ENCODE measurements at regions not wholly inside any gene's neighbourhood (a gene's known extent, or its start where the extent isn't known, plus 50 kb on each side); places are given as distances from the start of the nearest gene placed in this dataset.
"Not testable (repeated sequence)": the region's sequence is repeated elsewhere in the genome, so short reads cannot be mapped to it uniquely, and the experiment has no call there.

GRCh38 chr19:28351761-28352160, 861.2 kb downstream of the UQCRFS1 start:
- H3K27me3 ChIP-seq (ENCODE audit: low read depth), result no peaks in the 10 kb centered on the region
- peaks cover 25% of the 10 kb centered on the region for H3K9me3 ChIP-seq (replicated peaks)
- intact Hi-C loops (cut with micrococcal nuclease), result no loop called here
- H3K36me3 ChIP-seq, result no peaks in the 10 kb centered on the region
- TF ChIP-seq, protein P1, sequence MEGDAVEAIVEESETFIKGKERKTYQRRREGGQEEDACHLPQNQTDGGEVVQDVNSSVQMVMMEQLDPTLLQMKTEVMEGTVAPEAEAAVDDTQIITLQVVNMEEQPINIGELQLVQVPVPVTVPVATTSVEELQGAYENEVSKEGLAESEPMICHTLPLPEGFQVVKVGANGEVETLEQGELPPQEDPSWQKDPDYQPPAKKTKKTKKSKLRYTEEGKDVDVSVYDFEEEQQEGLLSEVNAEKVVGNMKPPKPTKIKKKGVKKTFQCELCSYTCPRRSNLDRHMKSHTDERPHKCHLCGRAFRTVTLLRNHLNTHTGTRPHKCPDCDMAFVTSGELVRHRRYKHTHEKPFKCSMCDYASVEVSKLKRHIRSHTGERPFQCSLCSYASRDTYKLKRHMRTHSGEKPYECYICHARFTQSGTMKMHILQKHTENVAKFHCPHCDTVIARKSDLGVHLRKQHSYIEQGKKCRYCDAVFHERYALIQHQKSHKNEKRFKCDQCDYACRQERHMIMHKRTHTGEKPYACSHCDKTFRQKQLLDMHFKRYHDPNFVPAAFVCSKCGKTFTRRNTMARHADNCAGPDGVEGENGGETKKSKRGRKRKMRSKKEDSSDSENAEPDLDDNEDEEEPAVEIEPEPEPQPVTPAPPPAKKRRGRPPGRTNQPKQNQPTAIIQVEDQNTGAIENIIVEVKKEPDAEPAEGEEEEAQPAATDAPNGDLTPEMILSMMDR (IDR thresholded peaks at IDR 0.05; ENCODE audit: borderline replicate concordance), result no peak
- no peak overlapping the region for H3K4me3 ChIP-seq
- no peak overlapping the region for H3K27ac ChIP-seq (replicated peaks)
- H3K4me1 ChIP-seq, result no peaks in the 10 kb centered on the region
- DNase-seq, result no peak

DNA sequence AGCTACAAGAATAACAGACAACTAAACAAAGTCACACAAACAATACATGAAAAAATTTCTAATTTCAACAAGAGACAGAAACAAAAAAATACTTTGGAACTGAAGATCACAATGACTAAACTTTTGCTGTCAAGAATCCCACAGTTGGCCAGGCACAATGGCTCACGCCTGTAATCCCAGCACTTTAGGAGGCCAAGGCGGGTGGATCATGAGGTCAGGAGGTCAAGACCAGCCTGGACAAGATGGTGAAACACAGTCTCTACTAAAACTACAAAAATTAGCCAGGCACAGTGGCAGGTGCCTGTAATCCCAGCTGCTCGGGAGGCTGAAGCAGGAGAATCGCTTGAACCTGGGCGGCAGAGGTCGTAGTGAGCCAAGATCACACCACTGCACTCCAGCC, 861.6 kb downstream of the UQCRFS1 start:
- DNase-seq; intact Hi-C loops (cut with micrococcal nuclease): not testable (repeated sequence)

DNA sequence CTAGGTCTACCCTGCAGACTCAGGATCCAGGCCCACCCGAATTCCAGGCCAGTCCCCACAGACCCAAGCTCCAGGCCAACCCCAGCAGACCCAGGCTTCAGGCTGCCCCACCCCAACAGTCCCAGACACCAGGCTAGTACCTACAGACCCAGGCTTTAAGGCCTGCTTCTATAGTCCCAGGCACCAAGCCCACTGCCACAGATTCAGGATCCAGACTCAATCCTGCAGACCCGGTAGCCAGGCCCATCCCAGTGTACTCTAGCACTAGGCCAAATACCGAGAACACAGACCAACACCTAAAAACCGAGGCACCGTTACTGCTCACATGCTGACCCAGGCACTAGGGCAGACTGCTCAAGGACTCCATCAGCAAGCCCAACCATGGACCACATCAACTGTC, 862.3 kb downstream of the UQCRFS1 start:
- TF ChIP-seq, protein P1 (IDR thresholded peaks at IDR 0.05; ENCODE audit: borderline replicate concordance), result no peak

More for the DNA sequence above, 861.6 kb downstream of the UQCRFS1 start:
- peaks cover 22% of the 10 kb centered on the region for H3K9me3 ChIP-seq (replicated peaks)
- not testable (repeated sequence) for H3K27ac ChIP-seq (replicated peaks); H3K27me3 ChIP-seq (ENCODE audit: low read depth); H3K36me3 ChIP-seq; H3K4me1 ChIP-seq; H3K4me3 ChIP-seq

DNA sequence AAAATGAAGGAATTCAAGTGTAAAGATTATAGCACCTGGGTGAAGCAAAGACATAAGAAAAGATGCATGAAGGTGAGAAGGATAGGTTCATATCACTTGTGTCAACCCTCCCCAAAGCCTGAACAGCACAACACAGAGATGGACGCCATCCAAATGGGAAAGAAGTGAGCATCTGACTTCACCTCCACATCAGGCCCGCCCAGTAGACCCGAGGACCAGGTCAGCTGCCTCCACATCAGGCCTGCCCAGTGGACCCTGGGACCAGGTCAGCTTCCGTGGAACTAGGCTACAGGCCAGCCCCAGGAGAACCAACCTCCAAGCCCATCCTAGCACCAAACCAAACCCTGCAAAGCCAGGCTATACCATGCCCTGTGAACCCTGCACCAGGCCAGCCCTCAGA, 862.9 kb downstream of the UQCRFS1 start:
- no peak overlapping the region for H3K27ac ChIP-seq (replicated peaks)
- peaks cover 13% of the 10 kb centered on the region for H3K27me3 ChIP-seq (ENCODE audit: low read depth)
- H3K9me3 ChIP-seq (replicated peaks), result peaks cover 16% of the 10 kb centered on the region
- TF ChIP-seq, protein P1 (IDR thresholded peaks at IDR 0.05; ENCODE audit: borderline replicate concordance), result no peak
- intact Hi-C loops (cut with micrococcal nuclease), result no loop called here
- no peaks in the 10 kb centered on the region for H3K36me3 ChIP-seq
- no peak overlapping the region for H3K4me3 ChIP-seq
- no peaks in the 10 kb centered on the region for H3K4me1 ChIP-seq
- no peak for DNase-seq

More for the DNA sequence above, 862.3 kb downstream of the UQCRFS1 start:
- Histone ChIP-seq H3K4me3 (no peak overlapping the region), H3K27me3 (ENCODE audit: low read depth) (peaks cover 8% of the 10 kb centered on the region), H3K4me1 (no peaks in the 10 kb centered on the region), H3K9me3 (replicated peaks) (peaks cover 22% of the 10 kb centered on the region), H3K27ac (replicated peaks) (no peak overlapping the region), H3K36me3 (no peaks in the 10 kb centered on the region)
- no peak for DNase-seq
- intact Hi-C loops (cut with micrococcal nuclease), result no loop called here

DNA sequence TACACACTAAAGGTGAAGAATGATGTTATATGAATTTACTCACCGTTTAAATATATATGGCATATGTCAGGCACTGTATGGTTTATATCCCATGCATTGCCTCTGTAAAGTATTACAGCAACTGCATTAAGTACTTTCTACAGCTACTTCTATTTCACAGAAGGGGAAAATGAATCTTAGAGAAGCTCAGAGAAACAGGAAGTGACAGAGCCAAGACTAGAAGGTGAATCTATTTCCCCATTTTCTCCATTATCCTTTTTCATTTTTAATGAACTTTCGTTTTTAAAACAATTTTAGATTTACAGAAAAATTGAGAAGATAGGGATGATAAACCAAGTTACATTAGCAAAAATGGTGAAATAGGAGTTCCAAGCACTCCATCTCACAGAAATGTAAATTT, 863.3 kb downstream of the UQCRFS1 start:
- H3K4me3 ChIP-seq, result no peak overlapping the region
- intact Hi-C loops (cut with micrococcal nuclease), result no loop called here
- DNase-seq, result no peak
- peaks cover 13% of the 10 kb centered on the region for H3K9me3 ChIP-seq (replicated peaks)
- no peak overlapping the region for H3K27ac ChIP-seq (replicated peaks)
- TF ChIP-seq, protein P1 (IDR thresholded peaks at IDR 0.05; ENCODE audit: borderline replicate concordance), result no peak
- no peaks in the 10 kb centered on the region for H3K4me1 ChIP-seq
- peaks cover 17% of the 10 kb centered on the region for H3K27me3 ChIP-seq (ENCODE audit: low read depth)
- H3K36me3 ChIP-seq, result no peaks in the 10 kb centered on the region

DNA sequence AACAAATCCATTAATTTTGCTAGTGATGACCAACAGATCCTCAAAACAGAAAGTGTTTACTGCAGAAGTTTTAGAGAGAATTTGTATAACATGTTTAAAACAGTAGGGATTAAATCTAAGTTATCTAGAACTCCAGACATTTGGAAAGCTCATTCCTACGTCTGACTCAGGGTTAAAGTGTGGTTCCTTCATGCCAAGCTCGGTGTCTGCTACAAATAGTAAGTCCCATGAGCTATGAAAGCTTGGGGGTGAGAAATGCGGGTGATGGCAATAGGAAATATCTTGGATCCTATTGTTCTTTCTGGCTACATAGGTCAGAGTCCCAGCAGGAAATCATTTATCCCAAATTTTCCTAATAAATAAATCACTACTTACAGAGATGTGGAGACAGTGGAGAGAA, 867.1 kb downstream of the UQCRFS1 start:
- no peaks in the 10 kb centered on the region for H3K4me1 ChIP-seq
- no peaks in the 10 kb centered on the region for H3K36me3 ChIP-seq
- no peaks in the 10 kb centered on the region for H3K9me3 ChIP-seq (replicated peaks)
- H3K27ac ChIP-seq (replicated peaks), result no peak overlapping the region
- no peak overlapping the region for H3K4me3 ChIP-seq
- peaks cover 24% of the 10 kb centered on the region for H3K27me3 ChIP-seq (ENCODE audit: low read depth)
- TF ChIP-seq, protein P1 (IDR thresholded peaks at IDR 0.05; ENCODE audit: borderline replicate concordance), result no peak
- intact Hi-C loops (cut with micrococcal nuclease), result no loop called here
- DNase-seq, result no peak

All from left ventricle myocardium inferior (tissue), 1 donor.